Adrenal gland (tissue), 5 donors: ENCODE measurements at regions not wholly inside any gene's neighbourhood (a gene's known extent, or its start where the extent isn't known, plus 50 kb on each side); places are given as distances from the start of the nearest gene placed in this dataset.

Experiments used
- POLR2A ChIP-seq, 2 donors: fragments of 450-650 bp; IDR thresholded peaks; one replicate each; pipeline ENCODE4 v1.6.1; 2017; ENCODE audit warnings: antibody characterized with exemption in 2 of 2, mild to moderate bottlenecking in 2 of 2, moderate library complexity in 1 of 2
- TF ChIP-seq, protein P1 (sequence below), 6 experiments: fragments of 450-650 bp in 4 of 6; fragments of 200-600 bp in 2 of 6; sonication (generic) in 1 of 6; IDR thresholded peaks; 1 replicate in 5 of 6; 2 replicates in 1 of 6; pipeline versions ENCODE4 v1.5.1 to v1.8.0; 2016 to 2021; ENCODE audit warnings: antibody characterized with exemption in 6 of 6, mild to moderate bottlenecking in 2 of 6, moderate library complexity in 1 of 6
- donor health status: DM: no; HTN: no; CAD: no.

GRCh38 chr1:188166654-188167053 is 1337.9 kb downstream of the PLA2G4A start:
- TF ChIP-seq, protein P1, sequence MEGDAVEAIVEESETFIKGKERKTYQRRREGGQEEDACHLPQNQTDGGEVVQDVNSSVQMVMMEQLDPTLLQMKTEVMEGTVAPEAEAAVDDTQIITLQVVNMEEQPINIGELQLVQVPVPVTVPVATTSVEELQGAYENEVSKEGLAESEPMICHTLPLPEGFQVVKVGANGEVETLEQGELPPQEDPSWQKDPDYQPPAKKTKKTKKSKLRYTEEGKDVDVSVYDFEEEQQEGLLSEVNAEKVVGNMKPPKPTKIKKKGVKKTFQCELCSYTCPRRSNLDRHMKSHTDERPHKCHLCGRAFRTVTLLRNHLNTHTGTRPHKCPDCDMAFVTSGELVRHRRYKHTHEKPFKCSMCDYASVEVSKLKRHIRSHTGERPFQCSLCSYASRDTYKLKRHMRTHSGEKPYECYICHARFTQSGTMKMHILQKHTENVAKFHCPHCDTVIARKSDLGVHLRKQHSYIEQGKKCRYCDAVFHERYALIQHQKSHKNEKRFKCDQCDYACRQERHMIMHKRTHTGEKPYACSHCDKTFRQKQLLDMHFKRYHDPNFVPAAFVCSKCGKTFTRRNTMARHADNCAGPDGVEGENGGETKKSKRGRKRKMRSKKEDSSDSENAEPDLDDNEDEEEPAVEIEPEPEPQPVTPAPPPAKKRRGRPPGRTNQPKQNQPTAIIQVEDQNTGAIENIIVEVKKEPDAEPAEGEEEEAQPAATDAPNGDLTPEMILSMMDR (IDR thresholded peaks at IDR 0.05) = no peak
- no peak for TF ChIP-seq POLR2A (IDR thresholded peaks at IDR 0.05)
